GM12878 (cell line): ENCODE measurements at regions not wholly inside any gene's neighbourhood (a gene's known extent, or its start where the extent isn't known, plus 50 kb on each side); places are given as distances from the start of the nearest gene placed in this dataset.
"Not testable (repeated sequence)": the region's sequence is repeated elsewhere in the genome, so short reads cannot be mapped to it uniquely, and the experiment has no call there.

ENCODE experiments used
- ATAC-seq: fragments of 200-7000 bp; cut with Tn5 transposase; 3 replicates; pipeline ENCODE4 v1.9.1; 2020; ENCODE audit warnings: mild to moderate bottlenecking, moderate library complexity
- BruUV-seq: library from RNA; stranded (reverse); fragments of 400-500 nt; replicated peaks from 2 replicates; lab custom pipeline; 2021; lab: Mats Ljungman, UMichigan
- CTCF ChIA-PET: fragments of 300-600 bp; sonication (Branson Sonifier 250); formaldehyde crosslinking; extraction: SDS; loops from one replicate; lab custom pipeline; 2021; ENCODE audit warnings: inconsistent platforms; lab: Yijun Ruan, JAX
- POLR2A ChIA-PET: fragments of 350-600 bp; formaldehyde crosslinking; extraction: SDS; loops from one replicate; lab custom pipeline; 2021; ENCODE audit warnings: inconsistent platforms; lab: Charles Lee
- RAD21 ChIA-PET: fragments of 300-600 bp; sonication (Branson Sonifier 250); formaldehyde crosslinking; loops from one replicate; lab custom pipeline; 2023; ENCODE audit warnings: antibody characterized with exemption; ENCODE audit not compliant: unreplicated experiment; lab: Charles Lee
- SMC1A ChIA-PET: fragments of 300-600 bp; sonication (Branson Sonifier 250); formaldehyde crosslinking; loops from one replicate; lab custom pipeline; 2023; ENCODE audit not compliant: unreplicated experiment, uncharacterized antibody; lab: Charles Lee
- DNase-seq: peaks from one replicate; pipeline ENCODE4 v3.0.0-alpha.2; 2011; ENCODE audit warnings: low read depth, low spot score
- FAIRE-seq: peaks from 3 replicates; lab custom pipeline; 2011; peaks lifted over from hg19 to GRCh38; lab: Jason Lieb, UNC
- H2AFZ ChIP-seq: 2 replicates; pipeline ENCODE4 v1.6.0; 2011; ENCODE audit warnings: low read depth, low read length, control low read depth; ENCODE audit not compliant: control insufficient read depth
- H3K27ac ChIP-seq: 2 replicates; pipeline ENCODE4 v1.5.1; 2011; ENCODE audit warnings: control low read depth; ENCODE audit not compliant: control insufficient read depth, insufficient read depth
- H3K27me3 ChIP-seq, 2 experiments: replicated peaks in 1 of 2; 2 replicates each; pipeline versions ENCODE4 v1.6.0 to v1.6.1; 2011; ENCODE audit warnings: low read length in 1 of 2; ENCODE audit not compliant: control insufficient read depth in 2 of 2, insufficient read depth in 2 of 2
- H3K36me3 ChIP-seq, 2 experiments: 2 replicates each; pipeline ENCODE4 v1.5.1; 2011; ENCODE audit warnings: low read length in 1 of 2; ENCODE audit not compliant: control insufficient read depth in 2 of 2, insufficient read depth in 2 of 2
- H3K4me1 ChIP-seq: 2 replicates; pipeline ENCODE4 v1.6.1; 2011; ENCODE audit warnings: mild to moderate bottlenecking, low read length, moderate library complexity, mixed read lengths; ENCODE audit not compliant: control insufficient read depth, insufficient read depth
- H3K4me2 ChIP-seq: 2 replicates; pipeline ENCODE4 v1.6.0; 2011; ENCODE audit warnings: control low read depth; ENCODE audit not compliant: control insufficient read depth, insufficient read depth
- H3K4me3 ChIP-seq: fragments of 200-600 bp; sonication (generic); 2 replicates; pipeline ENCODE4 v1.5.1; 2016
- H3K79me2 ChIP-seq: 2 replicates; pipeline ENCODE4 v1.6.0; 2011; ENCODE audit warnings: low read length; ENCODE audit not compliant: control insufficient read depth, insufficient read depth
- H3K9ac ChIP-seq: 2 replicates; pipeline ENCODE4 v1.8.0; 2011; ENCODE audit warnings: low read length, control low read depth, mixed read lengths; ENCODE audit not compliant: control insufficient read depth, insufficient read depth
- H3K9me3 ChIP-seq: replicated peaks from 3 replicates; pipeline ENCODE4 v1.5.1; 2011; ENCODE audit warnings: mild to moderate bottlenecking, low read length; ENCODE audit not compliant: control insufficient read depth, insufficient read depth
- H4K20me1 ChIP-seq: 2 replicates; pipeline ENCODE4 v1.6.0; 2011; ENCODE audit not compliant: control insufficient read depth, insufficient read depth
- BCL11A ChIP-seq: IDR thresholded peaks from 2 replicates; pipeline ENCODE4 v1.6.1; 2011; ENCODE audit warnings: low read depth, low read length
- FOS ChIP-seq: IDR thresholded peaks from 3 replicates; pipeline ENCODE4 v1.6.1; 2011; ENCODE audit warnings: borderline replicate concordance; ENCODE audit not compliant: insufficient read length; ENCODE audit errors: extremely low read depth
- MTA3 ChIP-seq: IDR thresholded peaks from 2 replicates; pipeline ENCODE4 v1.6.1; 2012; ENCODE audit warnings: low read length, inconsistent platforms, borderline replicate concordance
- NFIC ChIP-seq: IDR thresholded peaks from 2 replicates; pipeline ENCODE4 v1.6.1; 2012; ENCODE audit warnings: low read depth, mild to moderate bottlenecking, inconsistent platforms, low read length, moderate library complexity
- PKNOX1 ChIP-seq: fragments of 450-650 bp; IDR thresholded peaks from 2 replicates; pipeline ENCODE4 v1.6.1; 2016; ENCODE audit warnings: mild to moderate bottlenecking
- RB1 ChIP-seq: fragments of 450-650 bp; formaldehyde crosslinking; IDR thresholded peaks from 2 replicates; pipeline ENCODE4 v1.6.1; 2017; ENCODE audit warnings: mild to moderate bottlenecking, borderline replicate concordance
- SRF ChIP-seq, 2 experiments: IDR thresholded peaks; 2 replicates each; pipeline ENCODE4 v1.6.1; 2011; ENCODE audit warnings: low read depth in 2 of 2, low read length in 2 of 2, mild to moderate bottlenecking in 1 of 2, moderate library complexity in 1 of 2
- USF1 ChIP-seq: IDR thresholded peaks from 2 replicates; pipeline ENCODE4 v1.6.1; 2011; ENCODE audit warnings: borderline replicate concordance, low read depth, mild to moderate bottlenecking, moderate library complexity, mixed read lengths, low read length; ENCODE audit not compliant: insufficient read depth; ENCODE audit errors: extremely low read length
- ZNF384 ChIP-seq: IDR thresholded peaks from 2 replicates; pipeline ENCODE4 v1.6.1; 2012; ENCODE audit warnings: low read depth, mild to moderate bottlenecking, low read length, improper control_type of control experiment, borderline replicate concordance
- WGBS: methylation state at CpG from one replicate; pipeline ENCODE4 v1.1.6; 2016; ENCODE audit warnings: low lambda C conversion rate; ENCODE audit not compliant: insufficient replicate concordance, insufficient coverage; ENCODE audit errors: missing lambda C conversion rate; 5-methylcytosine and 5-hydroxymethylcytosine counted together
- in situ Hi-C: fragments of 300-500 bp; cut with MboI; formaldehyde crosslinking; loops from 9 replicates; pipeline ENCODE4 v1.14.3; 2018; ENCODE audit warnings: mixed read lengths
- intact Hi-C: fragments of 100-400 bp; cut with micrococcal nuclease; formaldehyde crosslinking; loops from one replicate; pipeline ENCODE4 v1.14.2; 2022; ENCODE audit not compliant: unreplicated experiment
- TF ChIP-seq, protein P1 (sequence below): fragments of 450-650 bp; IDR thresholded peaks from 2 replicates; pipeline ENCODE4 v1.6.1; 2016; ENCODE audit warnings: mild to moderate bottlenecking, moderate library complexity, borderline replicate concordance

DNA sequence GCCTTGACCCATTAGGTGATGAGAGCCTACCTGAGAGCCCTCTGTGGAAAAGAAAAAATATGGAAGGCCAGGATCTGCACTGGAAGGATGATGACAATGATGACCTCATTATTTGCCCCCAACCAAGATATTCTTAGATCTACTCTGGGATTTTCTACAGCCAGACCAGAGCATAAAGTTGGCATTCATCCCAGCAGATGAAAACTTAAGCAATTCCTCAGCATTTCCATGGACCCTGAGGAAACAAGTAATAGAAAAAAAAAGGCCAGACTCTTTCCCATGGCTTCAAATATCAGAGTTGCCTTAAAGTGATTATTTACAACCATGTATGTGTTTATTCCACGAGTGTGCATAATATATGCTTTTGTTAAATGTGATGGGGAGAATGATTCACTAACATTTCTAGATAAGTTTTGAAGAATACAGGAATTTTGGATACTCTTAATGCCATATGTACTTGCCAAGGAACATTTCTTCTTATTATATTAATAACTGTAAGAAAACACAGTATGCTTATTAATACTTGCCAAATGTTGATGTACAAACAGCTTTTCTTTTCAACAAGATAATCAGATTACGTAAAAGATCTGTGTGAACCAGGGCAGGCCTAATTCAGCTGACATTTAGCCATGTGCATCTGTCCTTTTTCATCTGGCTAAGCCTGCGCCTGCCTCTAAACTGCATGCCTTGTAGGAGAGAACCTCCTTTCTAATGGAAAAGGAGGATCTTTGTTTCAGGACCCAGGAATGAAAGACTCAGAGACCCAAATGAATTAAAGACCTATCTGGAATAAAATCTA lies 94.8 kb downstream of the ARRDC3 start:
- no peak for FAIRE-seq
- no peaks in the 10 kb centered on the region for H3K36me3 ChIP-seq
- CTCF ChIA-PET, result no interaction called here
- RAD21 ChIA-PET, result no interaction called here
- peaks cover 2% of the 10 kb centered on the region; the same call in 1 of the 2 replicates for H3K4me1 ChIP-seq
- WGBS, result 41% methylated on average over 3 of the region's 3 CpGs
- POLR2A ChIA-PET, result no interaction called here
- in situ Hi-C loops, result no loop called here
- H3K4me3 ChIP-seq, result no peak overlapping the region
- no peaks in the 10 kb centered on the region for H3K79me2 ChIP-seq
- TF ChIP-seq SRF (IDR thresholded peaks at IDR 0.05; ENCODE audit: low read depth in 2 of 2, low read length in 2 of 2) (no peak), RB1 (no peak), ZNF384 (no peak), MTA3 (no peak), PKNOX1 (no peak), USF1 (no peak), NFIC (no peak), BCL11A (no peak), FOS (no peak)
- TF ChIP-seq, protein P1, sequence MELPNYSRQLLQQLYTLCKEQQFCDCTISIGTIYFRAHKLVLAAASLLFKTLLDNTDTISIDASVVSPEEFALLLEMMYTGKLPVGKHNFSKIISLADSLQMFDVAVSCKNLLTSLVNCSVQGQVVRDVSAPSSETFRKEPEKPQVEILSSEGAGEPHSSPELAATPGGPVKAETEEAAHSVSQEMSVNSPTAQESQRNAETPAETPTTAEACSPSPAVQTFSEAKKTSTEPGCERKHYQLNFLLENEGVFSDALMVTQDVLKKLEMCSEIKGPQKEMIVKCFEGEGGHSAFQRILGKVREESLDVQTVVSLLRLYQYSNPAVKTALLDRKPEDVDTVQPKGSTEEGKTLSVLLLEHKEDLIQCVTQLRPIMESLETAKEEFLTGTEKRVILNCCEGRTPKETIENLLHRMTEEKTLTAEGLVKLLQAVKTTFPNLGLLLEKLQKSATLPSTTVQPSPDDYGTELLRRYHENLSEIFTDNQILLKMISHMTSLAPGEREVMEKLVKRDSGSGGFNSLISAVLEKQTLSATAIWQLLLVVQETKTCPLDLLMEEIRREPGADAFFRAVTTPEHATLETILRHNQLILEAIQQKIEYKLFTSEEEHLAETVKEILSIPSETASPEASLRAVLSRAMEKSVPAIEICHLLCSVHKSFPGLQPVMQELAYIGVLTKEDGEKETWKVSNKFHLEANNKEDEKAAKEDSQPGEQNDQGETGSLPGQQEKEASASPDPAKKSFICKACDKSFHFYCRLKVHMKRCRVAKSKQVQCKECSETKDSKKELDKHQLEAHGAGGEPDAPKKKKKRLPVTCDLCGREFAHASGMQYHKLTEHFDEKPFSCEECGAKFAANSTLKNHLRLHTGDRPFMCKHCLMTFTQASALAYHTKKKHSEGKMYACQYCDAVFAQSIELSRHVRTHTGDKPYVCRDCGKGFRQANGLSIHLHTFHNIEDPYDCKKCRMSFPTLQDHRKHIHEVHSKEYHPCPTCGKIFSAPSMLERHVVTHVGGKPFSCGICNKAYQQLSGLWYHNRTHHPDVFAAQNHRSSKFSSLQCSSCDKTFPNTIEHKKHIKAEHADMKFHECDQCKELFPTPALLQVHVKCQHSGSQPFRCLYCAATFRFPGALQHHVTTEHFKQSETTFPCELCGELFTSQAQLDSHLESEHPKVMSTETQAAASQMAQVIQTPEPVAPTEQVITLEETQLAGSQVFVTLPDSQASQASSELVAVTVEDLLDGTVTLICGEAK, result no peak
- SMC1A ChIA-PET, result no interaction called here
- BruUV-seq, result no TSS peak
- H3K27me3 ChIP-seq, result no peaks in the 10 kb centered on the region
- intact Hi-C loops, result no loop called here
- no peaks in the 10 kb centered on the region for H4K20me1 ChIP-seq
- H3K27ac ChIP-seq, result no peak overlapping the region
- no peak for DNase-seq
- H3K9me3 ChIP-seq, result peaks cover 6% of the 10 kb centered on the region; the same call in 2 of the 3 replicates
- H3K4me2 ChIP-seq, result no peak overlapping the region
- no peak overlapping the region for H2AFZ ChIP-seq
- no peak for ATAC-seq
- H3K9ac ChIP-seq, result no peak overlapping the region

DNA sequence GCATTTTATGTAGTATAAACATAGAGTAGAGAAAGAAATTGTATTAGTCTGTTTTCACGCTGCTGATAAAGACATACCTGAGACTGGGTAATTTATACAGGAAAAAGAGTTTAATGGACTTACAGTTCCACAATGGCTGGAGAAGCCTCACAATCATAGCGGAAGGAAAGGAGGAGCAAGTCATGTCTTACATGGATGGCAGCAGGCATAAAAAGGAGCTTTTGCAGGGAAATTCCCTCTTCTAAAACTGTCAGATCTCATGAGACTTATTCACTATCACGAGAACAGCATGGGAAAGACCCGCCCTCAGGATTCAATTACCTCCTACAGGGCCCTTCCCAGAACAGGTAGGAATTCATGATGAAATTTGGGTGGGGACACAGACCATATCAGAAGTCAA lies 98.1 kb downstream of the ARRDC3 start:
- POLR2A ChIA-PET, H3K36me3 ChIP-seq, BruUV-seq, H3K27me3 ChIP-seq, FAIRE-seq, H3K9ac ChIP-seq, H3K4me3 ChIP-seq, in situ Hi-C loops, SMC1A ChIA-PET, H3K4me2 ChIP-seq, H2AFZ ChIP-seq, H3K9me3 ChIP-seq, ATAC-seq, H3K79me2 ChIP-seq, DNase-seq, intact Hi-C loops, H4K20me1 ChIP-seq, H3K4me1 ChIP-seq, H3K27ac ChIP-seq: not testable (repeated sequence)
- WGBS, result 47% methylated on average over 4 of the region's 4 CpGs
- RAD21 ChIA-PET, result interaction anchor here (1.1 kb wide), 1 partner anchor 18 kb away, joined by 3 read pairs; no protein-coding TSS in a partner anchor
- CTCF ChIA-PET, result interaction anchor here (1.5 kb wide), 1 partner anchor 10 kb away, joined by 3 read pairs; no protein-coding TSS in a partner anchor
